PC-9 (cell line): ENCODE measurements at regions not wholly inside any gene's neighbourhood (a gene's known extent, or its start where the extent isn't known, plus 50 kb on each side); places are given as distances from the start of the nearest gene placed in this dataset.

Experiments
- BruUV-seq: library from RNA; stranded (reverse); fragments of 400-500 nt; replicated peaks from 2 replicates; lab custom pipeline; 2021; lab: Mats Ljungman, UMichigan
- CTCF ChIA-PET: fragments of 300-600 bp; sonication (Branson Sonifier 250); formaldehyde crosslinking; loops from one replicate; lab custom pipeline; 2022; ENCODE audit warnings: antibody characterized with exemption; lab: Charles Lee
- POLR2A ChIA-PET: fragments of 300-600 bp; sonication (Branson Sonifier 250); formaldehyde crosslinking; loops from one replicate; lab custom pipeline; 2022; ENCODE audit warnings: antibody characterized with exemption; ENCODE audit not compliant: unreplicated experiment; lab: Charles Lee
- DNase-seq, 2 experiments: peaks; one replicate each; pipeline versions ENCODE4 v3.0.0 to v3.0.0-alpha.2; 2015 to 2022; ENCODE audit warnings: mixed read lengths in 1 of 2
- H2AFZ ChIP-seq: fragments of 200-600 bp; sonication (generic); 2 replicates; pipeline ENCODE4 v1.8.1; 2017; ENCODE audit warnings: antibody characterized with exemption
- H3F3A ChIP-seq: fragments of 200-600 bp; sonication (generic); 2 replicates; pipeline ENCODE4 v1.8.1; 2017; ENCODE audit warnings: antibody characterized with exemption, mild to moderate bottlenecking, low read depth; ENCODE audit not compliant: insufficient read depth
- H3K27ac ChIP-seq: fragments of 200-600 bp; sonication (generic); 2 replicates; pipeline ENCODE4 v1.6.1; 2016; ENCODE audit warnings: mixed run types
- H3K27me3 ChIP-seq: fragments of 200-600 bp; sonication (generic); 2 replicates; pipeline ENCODE4 v1.6.1; 2016; ENCODE audit warnings: low read depth, mixed run types; ENCODE audit not compliant: insufficient read depth
- H3K36me3 ChIP-seq: fragments of 200-600 bp; sonication (generic); 2 replicates; pipeline ENCODE4 v1.6.1; 2016; ENCODE audit warnings: low read depth, mixed run types
- H3K4me1 ChIP-seq: fragments of 200-600 bp; sonication (generic); replicated peaks from 2 replicates; pipeline ENCODE4 v1.6.1; 2016; ENCODE audit warnings: mixed run types; ENCODE audit not compliant: insufficient read depth
- H3K4me2 ChIP-seq: fragments of 200-600 bp; sonication (generic); 2 replicates; pipeline ENCODE4 v1.6.1; 2017; ENCODE audit warnings: mixed run types
- H3K4me3 ChIP-seq: fragments of 200-600 bp; sonication (generic); 2 replicates; pipeline ENCODE4 v1.6.1; 2016; ENCODE audit warnings: mixed run types
- H3K79me2 ChIP-seq: fragments of 200-600 bp; sonication (generic); 2 replicates; pipeline ENCODE4 v1.6.1; 2017; ENCODE audit warnings: low read depth, mixed run types
- H3K9me2 ChIP-seq: fragments of 200-600 bp; sonication (generic); 2 replicates; pipeline ENCODE4 v1.8.1; 2017; ENCODE audit warnings: mild to moderate bottlenecking; ENCODE audit not compliant: insufficient read depth
- H3K9me3 ChIP-seq: fragments of 200-600 bp; sonication (generic); 2 replicates; pipeline ENCODE4 v1.8.1; 2016; ENCODE audit warnings: low read depth; ENCODE audit not compliant: insufficient read depth
- H4K20me1 ChIP-seq: fragments of 200-600 bp; sonication (generic); 2 replicates; pipeline ENCODE4 v1.8.1; 2017; ENCODE audit not compliant: insufficient read depth
- CTCF ChIP-seq: fragments of 200-600 bp; sonication (generic); conservative IDR thresholded peaks from 2 replicates; pipeline ENCODE4 v1.6.1; 2017; ENCODE audit warnings: mixed run types, antibody characterized with exemption, mild to moderate bottlenecking, moderate library complexity
- EZH2 ChIP-seq: fragments of 200-600 bp; sonication (generic); IDR thresholded peaks from 2 replicates; pipeline ENCODE4 v1.8.0; 2017; ENCODE audit warnings: antibody characterized with exemption, low read depth
- intact Hi-C: fragments of 100-400 bp; cut with micrococcal nuclease; formaldehyde crosslinking; loops from one replicate; pipeline ENCODE4 v1.10.0; 2022; ENCODE audit not compliant: unreplicated experiment

GRCh38 chr6:121571455-121571854 lies 136.0 kb downstream of the GJA1 start:
- ChIA-PET POLR2A (no interaction called here), CTCF (no interaction called here)
- Histone ChIP-seq H3K4me1 (no peaks in the 10 kb centered on the region), H3K4me3 (no peak overlapping the region), H3K9me3 (no peaks in the 10 kb centered on the region), H3F3A (no peaks in the 10 kb centered on the region), H2AFZ (no peak overlapping the region), H3K27ac (no peak overlapping the region), H4K20me1 (no peaks in the 10 kb centered on the region), H3K36me3 (no peaks in the 10 kb centered on the region), H3K27me3 (no peaks in the 10 kb centered on the region), H3K79me2 (no peaks in the 10 kb centered on the region), H3K9me2 (no peaks in the 10 kb centered on the region), H3K4me2 (no peak overlapping the region)
- TF ChIP-seq EZH2 (no peak), CTCF (no peak)
- intact Hi-C loops: no loop called here
- BruUV-seq: no TSS peak
- DNase-seq: no peak

GRCh38 chr6:121573481-121573880 lies 138.0 kb downstream of the GJA1 start:
- no peaks in the 10 kb centered on the region for H3K9me2 ChIP-seq
- no peaks in the 10 kb centered on the region for H3K4me1 ChIP-seq
- H2AFZ ChIP-seq: no peak overlapping the region
- H3K27ac ChIP-seq: no peak overlapping the region
- no peaks in the 10 kb centered on the region for H3K36me3 ChIP-seq
- no peaks in the 10 kb centered on the region for H3K9me3 ChIP-seq
- TF ChIP-seq CTCF (no peak), EZH2 (no peak)
- ChIA-PET POLR2A (no interaction called here), CTCF (no interaction called here)
- no peaks in the 10 kb centered on the region for H4K20me1 ChIP-seq
- intact Hi-C loops: no loop called here
- H3K79me2 ChIP-seq: no peaks in the 10 kb centered on the region
- no peak overlapping the region for H3K4me2 ChIP-seq
- no peak for DNase-seq
- BruUV-seq: no TSS peak
- no peak overlapping the region for H3K4me3 ChIP-seq
- H3F3A ChIP-seq: no peaks in the 10 kb centered on the region
- no peaks in the 10 kb centered on the region for H3K27me3 ChIP-seq

GRCh38 chr6:121578216-121578615 lies 142.8 kb downstream of the GJA1 start:
- TF ChIP-seq CTCF (no peak), EZH2 (no peak)
- no TSS peak for BruUV-seq
- Histone ChIP-seq H4K20me1 (no peaks in the 10 kb centered on the region), H3K4me1 (no peaks in the 10 kb centered on the region), H3K79me2 (no peaks in the 10 kb centered on the region), H3K9me2 (no peaks in the 10 kb centered on the region; the same call in 1 of the 2 replicates), H3K27ac (no peak overlapping the region), H3K4me2 (no peak overlapping the region), H3K9me3 (no peaks in the 10 kb centered on the region), H3K27me3 (no peaks in the 10 kb centered on the region), H3K4me3 (no peak overlapping the region), H2AFZ (no peak overlapping the region), H3F3A (no peaks in the 10 kb centered on the region), H3K36me3 (no peaks in the 10 kb centered on the region)
- intact Hi-C loops: no loop called here
- ChIA-PET POLR2A (no interaction called here), CTCF (no interaction called here)
- DNase-seq: no peak
